ENCODE measurements at regions not wholly inside any gene's neighbourhood (a gene's known extent, or its start where the extent isn't known, plus 50 kb on each side); places are given as distances from the start of the nearest gene placed in this dataset.
"Not testable (repeated sequence)": the region's sequence is repeated elsewhere in the genome, so short reads cannot be mapped to it uniquely, and the experiment has no call there.

- 0 out of 2 replicates have a peak, but pooled peaks have one; percentile 40 for TF ChIP-seq SMC3 (conservative IDR thresholded peaks at IDR 0.05; ENCODE audit: insufficient read depth, low read depth, low read length)
- peak; percentile 33; the same call in 1 of the 2 replicates for TF ChIP-seq CREM (IDR thresholded peaks at IDR 0.05; ENCODE audit: low read depth)
- TF ChIP-seq REST (IDR thresholded peaks at IDR 0.05; ENCODE audit: borderline replicate concordance): peak; percentile 34; the same call in 1 of the 2 replicates
- not testable (repeated sequence) for TF ChIP-seq REST (CRISPR knock-in tag; IDR thresholded peaks at IDR 0.05; ENCODE audit: low read depth); TOE1 (CRISPR knock-in tag; IDR thresholded peaks at IDR 0.05; ENCODE audit: borderline replicate concordance, low read depth)
- 0 out of 2 replicates have a peak, but pooled peaks have one; percentile 21 for TF ChIP-seq TOE1 (IDR thresholded peaks at IDR 0.05; ENCODE audit: borderline replicate concordance)
- peak; percentile 72 to 80 for TF ChIP-seq TRIM24 (IDR thresholded peaks at IDR 0.05)
- 0 out of 4 replicates have a peak, but pooled peaks of 1 of the 2 experiments have one; percentile 44 for TF ChIP-seq MNT (conservative IDR thresholded peaks at IDR 0.05)
- peak; percentile 55; the same call in 1 of the 2 replicates for TF ChIP-seq ESRRA (IDR thresholded peaks at IDR 0.05; ENCODE audit: borderline replicate concordance, low read depth)
- peak; percentile 28 for TF ChIP-seq BRD9 (IDR thresholded peaks at IDR 0.05; ENCODE audit: low read depth, partially characterized antibody)
- TF ChIP-seq CEBPB (tag; IDR thresholded peaks at IDR 0.05): peak; percentile 95
- peak; percentile 60 for TF ChIP-seq CTBP1 (IDR thresholded peaks at IDR 0.05; ENCODE audit: borderline replicate concordance)
- 0 out of 2 replicates have a peak, but pooled peaks have one; percentile 22 for TF ChIP-seq SMAD4 (CRISPR knock-in tag; conservative IDR thresholded peaks at IDR 0.05)
- peak; percentile 51 to 64 (median 53); a peak in 5 of 6 replicates for TF ChIP-seq CTCF (IDR thresholded peaks at IDR 0.05 in 2 of 3, conservative IDR thresholded peaks at IDR 0.05 in 1 of 3; ENCODE audit: insufficient read depth in 2 of 3, low read depth in 1 of 3, low read length in 3 of 3)
- TF ChIP-seq HCFC1 (IDR thresholded peaks at IDR 0.05; ENCODE audit: low read depth, low read length): peak; percentile 34
- peak; percentile 82 for TF ChIP-seq ATF7 (IDR thresholded peaks at IDR 0.05)
Observed at GRCh38 chr5:34188001-34188822, 145.2 kb upstream of the C1QTNF3 start (continued).

Measured in K562 (cell line).